HUES64 (cell line): ENCODE measurements at regions not wholly inside any gene's neighbourhood (a gene's known extent, or its start where the extent isn't known, plus 50 kb on each side); places are given as distances from the start of the nearest gene placed in this dataset.
A peak's percentile ranks its signal among the peaks of the same experiment; 100 is the strongest.
"Not testable (repeated sequence)": the region's sequence is repeated elsewhere in the genome, so short reads cannot be mapped to it uniquely, and the experiment has no call there.

ENCODE experiments used
- H3K27ac ChIP-seq: 2 replicates; pipeline ENCODE4 v1.7.0; 2013; ENCODE audit warnings: low read depth, low read length, inconsistent platforms
- H3K27me3 ChIP-seq: 2 replicates; pipeline ENCODE4 v1.6.1; 2013; ENCODE audit warnings: mild to moderate bottlenecking, low read length; ENCODE audit not compliant: insufficient read depth
- H3K36me3 ChIP-seq: 2 replicates; pipeline ENCODE4 v1.6.1; 2013; ENCODE audit warnings: mild to moderate bottlenecking, low read length; ENCODE audit not compliant: insufficient read depth
- H3K4me1 ChIP-seq: 2 replicates; pipeline ENCODE4 v1.6.1; 2013; ENCODE audit warnings: mild to moderate bottlenecking, low read length, moderate library complexity; ENCODE audit not compliant: insufficient read depth
- H3K4me3 ChIP-seq: 2 replicates; pipeline ENCODE4 v1.5.1; 2013; ENCODE audit warnings: mild to moderate bottlenecking, low read length, moderate library complexity
- H3K9ac ChIP-seq: 2 replicates; pipeline ENCODE4 v1.6.1; 2013; ENCODE audit warnings: mild to moderate bottlenecking, low read depth, low read length
- H3K9me3 ChIP-seq: 2 replicates; pipeline ENCODE4 v1.6.1; 2013; ENCODE audit warnings: low read depth, low read length; ENCODE audit not compliant: insufficient read depth
- WGBS: fragments of 150-250, 120-280 bp; methylation state at CpG from one replicate; pipeline ENCODE4 v1.1.7; 2013; ENCODE audit warnings: missing lambda C conversion rate; 5-methylcytosine and 5-hydroxymethylcytosine counted together

GRCh38 chr9:87020169-87020950, 73.1 kb upstream of the GAS1 start:
- H3K36me3 ChIP-seq: no peaks in the 10 kb centered on the region

GRCh38 chr9:87022178-87022577, 74.9 kb upstream of the GAS1 start:
- Histone ChIP-seq H3K27me3 (no peaks in the 10 kb centered on the region), H3K36me3 (no peaks in the 10 kb centered on the region), H3K4me1 (peaks cover 7% of the 10 kb centered on the region; the same call in 1 of the 2 replicates), H3K27ac (no peak overlapping the region), H3K9me3 (no peaks in the 10 kb centered on the region), H3K4me3 (no peak overlapping the region), H3K9ac (no peak overlapping the region)
- 75% methylated on average over 1 of the region's 1 CpG for WGBS

More at GRCh38 chr9:87020169-87020950, 73.1 kb upstream of the GAS1 start:
- no peak overlapping the region for H3K27ac ChIP-seq
- H3K9me3 ChIP-seq: no peaks in the 10 kb centered on the region
- 90% methylated on average over 4 of the region's 4 CpGs for WGBS
- no peaks in the 10 kb centered on the region for H3K27me3 ChIP-seq
- H3K9ac ChIP-seq: no peak overlapping the region
- peaks cover 7% of the 10 kb centered on the region; the same call in 1 of the 2 replicates for H3K4me1 ChIP-seq
- no peak overlapping the region for H3K4me3 ChIP-seq

GRCh38 chr9:87026204-87026603, 78.9 kb upstream of the GAS1 start:
- H3K27ac ChIP-seq: no peak overlapping the region
- H3K9me3 ChIP-seq: no peaks in the 10 kb centered on the region
- no peak overlapping the region for H3K9ac ChIP-seq
- no peaks in the 10 kb centered on the region for H3K27me3 ChIP-seq
- H3K4me3 ChIP-seq: no peak overlapping the region
- H3K4me1 ChIP-seq: peaks cover 7% of the 10 kb centered on the region; the same call in 1 of the 2 replicates
- H3K36me3 ChIP-seq: no peaks in the 10 kb centered on the region

GRCh38 chr9:87028836-87029235, 81.5 kb upstream of the GAS1 start:
- H3K27me3 ChIP-seq, H3K9me3 ChIP-seq, H3K4me3 ChIP-seq, H3K4me1 ChIP-seq, H3K27ac ChIP-seq, H3K9ac ChIP-seq, H3K36me3 ChIP-seq: not testable (repeated sequence)
- 100% methylated on average over 2 of the region's 4 CpGs for WGBS

GRCh38 chr9:87029905-87030304, 82.6 kb upstream of the GAS1 start:
- Histone ChIP-seq H3K36me3 (no peaks in the 10 kb centered on the region), H3K4me3 (no peak overlapping the region), H3K27ac (no peak overlapping the region), H3K27me3 (no peaks in the 10 kb centered on the region), H3K4me1 (0 out of 2 replicates have a peak, but pooled peaks cover 6% of the 10 kb centered on the region), H3K9me3 (no peaks in the 10 kb centered on the region), H3K9ac (no peak overlapping the region)
- WGBS: 100% methylated on average over 1 of the region's 1 CpG

- no peaks in the 10 kb centered on the region for H3K36me3 ChIP-seq
- no peak overlapping the region for H3K4me3 ChIP-seq
- H3K9ac ChIP-seq: no peak overlapping the region
- WGBS: 94% methylated on average over 8 of the region's 8 CpGs
- no peaks in the 10 kb centered on the region for H3K9me3 ChIP-seq
- 0 out of 2 replicates have a peak, but pooled peaks cover 6% of the 10 kb centered on the region for H3K4me1 ChIP-seq
- no peak overlapping the region for H3K27ac ChIP-seq
- no peaks in the 10 kb centered on the region for H3K27me3 ChIP-seq
Measured at GRCh38 chr9:87034841-87035240, 87.5 kb upstream of the GAS1 start.

GRCh38 chr9:87035879-87036278, 88.6 kb upstream of the GAS1 start:
- Histone ChIP-seq H3K4me1 (peaks cover 10% of the 10 kb centered on the region; the same call in 1 of the 2 replicates), H3K4me3 (no peak overlapping the region), H3K27ac (no peak overlapping the region), H3K9me3 (no peaks in the 10 kb centered on the region), H3K9ac (no peak overlapping the region), H3K36me3 (no peaks in the 10 kb centered on the region), H3K27me3 (no peaks in the 10 kb centered on the region)
- WGBS: 92% methylated on average over 5 of the region's 5 CpGs

GRCh38 chr9:87036506-87036905, 89.2 kb upstream of the GAS1 start:
- Histone ChIP-seq H3K27me3 (no peaks in the 10 kb centered on the region), H3K4me3 (no peak overlapping the region), H3K27ac (no peak overlapping the region), H3K4me1 (peaks cover 11% of the 10 kb centered on the region; the same call in 1 of the 2 replicates), H3K9me3 (no peaks in the 10 kb centered on the region), H3K36me3 (no peaks in the 10 kb centered on the region), H3K9ac (no peak overlapping the region)
- no CpG with 5 or more reads among the region's 2 CpGs for WGBS

GRCh38 chr9:87039809-87040392, 92.6 kb upstream of the GAS1 start:
- Histone ChIP-seq H3K9ac (no peak overlapping the region), H3K36me3 (no peaks in the 10 kb centered on the region), H3K9me3 (no peaks in the 10 kb centered on the region), H3K4me1 (peaks cover 5% of the 10 kb centered on the region; the same call in 1 of the 2 replicates), H3K27me3 (no peaks in the 10 kb centered on the region), H3K27ac (no peak overlapping the region), H3K4me3 (no peak overlapping the region)
- WGBS: 92% methylated on average over 1 of the region's 1 CpG

GRCh38 chr9:87040410-87041009, 93.2 kb upstream of the GAS1 start:
- Histone ChIP-seq H3K27ac (no peak overlapping the region), H3K9ac (no peak overlapping the region), H3K4me1 (peaks cover 5% of the 10 kb centered on the region; the same call in 1 of the 2 replicates), H3K4me3 (peak overlapping the region; percentile 66), H3K9me3 (no peaks in the 10 kb centered on the region), H3K27me3 (no peaks in the 10 kb centered on the region), H3K36me3 (no peaks in the 10 kb centered on the region)
- over 99% methylated on average over 2 of the region's 2 CpGs for WGBS

GRCh38 chr9:87041553-87042235, 94.4 kb upstream of the GAS1 start:
- WGBS: 54% methylated on average over 27 of the region's 29 CpGs
- H3K27me3 ChIP-seq, H3K4me1 ChIP-seq, H3K36me3 ChIP-seq, H3K9me3 ChIP-seq: not testable (repeated sequence)
- Histone ChIP-seq H3K4me3 (peak overlapping the region; percentile 66), H3K9ac (peak overlapping the region; percentile 81), H3K27ac (peak overlapping the region; percentile 52; the same call in 1 of the 2 replicates)
